ENCODE measurements at regions not wholly inside any gene's neighbourhood (a gene's known extent, or its start where the extent isn't known, plus 50 kb on each side); places are given as distances from the start of the nearest gene placed in this dataset.
"Not testable (repeated sequence)": the region's sequence is repeated elsewhere in the genome, so short reads cannot be mapped to it uniquely, and the experiment has no call there.

DNA sequence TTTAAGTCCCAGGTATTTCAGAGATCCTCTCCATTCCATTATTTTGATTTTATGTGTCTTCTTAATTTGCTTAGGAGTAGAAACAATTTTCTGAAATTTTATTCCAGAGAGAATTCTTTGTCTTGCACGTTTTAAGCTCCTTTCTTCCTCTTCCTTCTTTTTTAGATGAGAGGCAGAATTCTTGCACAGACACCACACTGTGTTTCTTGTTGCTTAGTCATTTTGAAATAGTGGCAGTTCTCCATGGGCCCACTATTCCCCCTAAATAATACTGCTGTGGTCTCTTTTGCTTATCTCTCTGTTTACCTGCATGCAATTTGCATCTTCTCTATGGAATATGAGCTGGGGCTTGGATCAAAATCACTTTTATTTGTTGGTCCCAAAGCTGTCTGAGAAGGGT is 54.3 kb upstream of the WAC start:
- H3K4me3 Mint-ChIP-seq = no peak overlapping the region

DNA sequence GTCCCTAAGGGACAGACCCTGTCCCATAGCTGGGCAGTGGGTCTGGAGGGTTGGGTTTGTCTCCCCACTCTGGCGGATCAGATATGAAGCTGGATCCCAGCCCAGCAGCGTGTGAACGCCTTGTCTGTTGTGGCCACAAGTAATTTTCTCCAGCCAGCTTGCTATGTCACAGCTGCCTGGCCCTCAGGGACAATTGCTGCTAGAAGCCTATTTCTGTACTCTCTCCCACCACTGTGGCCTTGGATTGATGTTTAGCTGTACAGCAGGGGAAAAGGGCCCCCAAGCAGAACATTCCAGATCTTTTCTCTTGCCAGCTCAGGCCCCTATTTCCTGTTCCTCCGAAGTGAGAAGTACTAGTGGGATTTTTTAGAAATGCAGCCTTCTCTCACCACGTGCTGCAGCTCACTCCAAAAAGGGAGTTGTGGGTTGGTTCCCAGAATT is 53.5 kb upstream of the WAC start:
- Mint-ChIP-seq H3K4me3 (no peak overlapping the region), H3K4me1 (ENCODE audit: low read depth) (no peaks in the 10 kb centered on the region), H3K27ac (no peak overlapping the region), H3K36me3 (ENCODE audit: low read depth) (no peaks in the 10 kb centered on the region), H3K27me3 (ENCODE audit: low read depth) (peaks cover 9% of the 10 kb centered on the region), H3K9me3 (peaks cover 5% of the 10 kb centered on the region)

More for the DNA sequence above, 54.3 kb upstream of the WAC start:
- H3K36me3 Mint-ChIP-seq (ENCODE audit: low read depth) = no peaks in the 10 kb centered on the region
- H3K27me3 Mint-ChIP-seq (ENCODE audit: low read depth) = peaks cover 9% of the 10 kb centered on the region
- no peak overlapping the region for H3K27ac Mint-ChIP-seq
- peaks cover 5% of the 10 kb centered on the region for H3K9me3 Mint-ChIP-seq
- no peaks in the 10 kb centered on the region for H3K4me1 Mint-ChIP-seq (ENCODE audit: low read depth)

DNA sequence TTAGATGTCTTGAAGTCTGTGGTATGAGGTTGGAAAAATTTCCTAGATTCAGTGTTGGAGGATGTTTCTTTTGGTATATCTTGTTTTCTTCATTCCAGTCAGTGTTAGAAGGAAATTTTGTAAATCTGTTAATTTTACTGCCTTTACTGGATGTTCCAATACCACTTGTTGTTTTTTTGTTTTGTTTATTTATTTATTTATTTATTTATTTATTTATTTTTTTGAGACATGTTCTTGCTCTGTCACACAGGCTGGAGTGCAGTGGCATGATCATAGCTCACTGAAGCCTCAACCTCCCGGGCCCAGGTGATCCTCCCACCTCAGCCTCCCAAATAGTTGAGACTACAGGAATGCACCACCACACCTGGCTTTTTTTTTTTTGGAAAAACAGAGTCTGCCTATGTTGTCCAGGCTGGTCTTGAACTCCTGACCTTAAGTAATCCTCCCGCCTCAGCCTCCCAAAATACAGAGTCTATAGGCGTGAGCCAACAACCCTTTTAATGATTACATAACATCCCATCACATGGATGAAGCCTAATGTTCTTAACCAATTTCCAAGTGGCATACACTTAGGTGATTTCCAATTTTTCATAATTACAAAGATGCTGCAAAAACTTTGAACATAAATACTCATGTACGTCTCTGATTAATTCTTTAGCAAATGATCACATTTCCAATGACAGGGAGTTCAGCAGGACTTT is 52.8 kb upstream of the WAC start:
- no peak overlapping the region for H3K4me3 Mint-ChIP-seq
- peaks cover 5% of the 10 kb centered on the region for H3K9me3 Mint-ChIP-seq
- H3K4me1 Mint-ChIP-seq (ENCODE audit: low read depth) = no peaks in the 10 kb centered on the region
- no peak overlapping the region for H3K27ac Mint-ChIP-seq
- H3K36me3 Mint-ChIP-seq (ENCODE audit: low read depth) = no peaks in the 10 kb centered on the region
- peaks cover 12% of the 10 kb centered on the region for H3K27me3 Mint-ChIP-seq (ENCODE audit: low read depth)

DNA sequence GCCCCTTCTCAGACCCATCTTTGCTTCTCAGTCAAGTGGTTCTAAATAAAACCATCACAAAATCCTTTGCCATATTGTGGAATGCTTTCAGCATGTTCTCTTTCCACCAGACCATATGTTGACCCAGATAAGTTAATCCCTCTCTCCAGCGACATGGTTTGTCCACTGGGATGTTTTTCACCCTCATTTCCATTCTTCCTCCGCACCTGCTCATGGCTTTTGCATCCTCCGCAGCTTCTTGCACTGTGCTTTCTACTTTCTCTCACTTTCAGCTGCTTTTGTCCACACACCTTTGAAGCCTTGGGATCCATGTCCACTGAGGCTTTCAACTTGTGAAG is 52.3 kb upstream of the WAC start:
- Mint-ChIP-seq H3K4me3 (no peak overlapping the region), H3K9me3 (peaks cover 5% of the 10 kb centered on the region), H3K36me3 (ENCODE audit: low read depth) (no peaks in the 10 kb centered on the region), H3K27me3 (ENCODE audit: low read depth) (peaks cover 15% of the 10 kb centered on the region), H3K27ac (no peak overlapping the region), H3K4me1 (ENCODE audit: low read depth) (no peaks in the 10 kb centered on the region)

DNA sequence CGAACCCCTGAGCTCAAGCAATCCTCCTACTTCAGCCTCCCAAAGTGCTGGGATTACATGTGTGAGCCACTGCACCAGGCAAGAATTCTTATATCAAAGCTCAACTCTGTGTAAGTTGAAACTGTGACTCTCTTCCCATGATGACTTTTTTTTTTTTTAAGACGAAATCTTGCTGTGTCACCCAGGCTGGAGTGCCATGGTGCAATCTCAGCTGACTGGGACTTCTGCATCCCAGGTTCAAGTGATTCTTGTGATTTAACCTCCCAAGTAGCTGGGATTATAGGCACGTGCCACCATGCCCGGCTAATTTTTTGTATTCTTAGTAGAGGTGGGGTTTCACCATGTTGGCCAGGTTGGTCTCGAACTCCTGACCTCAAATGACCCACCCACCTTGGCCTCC is 51.6 kb upstream of the WAC start:
- peaks cover 15% of the 10 kb centered on the region for H3K27me3 Mint-ChIP-seq (ENCODE audit: low read depth)
- H3K4me1 Mint-ChIP-seq (ENCODE audit: low read depth); H3K4me3 Mint-ChIP-seq; H3K36me3 Mint-ChIP-seq (ENCODE audit: low read depth); H3K27ac Mint-ChIP-seq; H3K9me3 Mint-ChIP-seq: not testable (repeated sequence)

DNA sequence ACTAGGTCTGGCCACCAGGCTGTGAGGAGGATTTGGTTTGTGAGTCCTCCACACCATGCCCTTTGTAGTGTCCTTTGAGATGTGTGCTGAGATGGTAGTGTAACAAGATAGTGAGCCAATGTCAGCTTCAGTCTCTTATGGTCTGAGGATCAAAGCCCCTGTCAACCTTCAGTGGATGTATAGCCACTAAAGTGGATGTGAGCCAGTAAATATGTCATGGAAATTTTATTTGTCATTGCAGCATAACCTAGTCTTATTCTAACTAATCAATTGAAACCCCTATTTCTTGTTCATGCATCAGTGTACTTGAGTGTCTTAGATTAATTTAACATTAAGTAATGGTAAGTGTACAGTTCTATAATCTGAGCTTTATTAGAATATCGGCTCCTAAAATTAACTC is 51.0 kb upstream of the WAC start:
- H3K27me3 Mint-ChIP-seq (ENCODE audit: low read depth) = peaks cover 15% of the 10 kb centered on the region
- no peaks in the 10 kb centered on the region for H3K4me1 Mint-ChIP-seq (ENCODE audit: low read depth)
- H3K4me3 Mint-ChIP-seq = no peak overlapping the region
- H3K36me3 Mint-ChIP-seq (ENCODE audit: low read depth) = no peaks in the 10 kb centered on the region
- H3K9me3 Mint-ChIP-seq = peaks cover 5% of the 10 kb centered on the region
- H3K27ac Mint-ChIP-seq = no peak overlapping the region
